ENCODE measurements at regions not wholly inside any gene's neighbourhood (a gene's known extent, or its start where the extent isn't known, plus 50 kb on each side); places are given as distances from the start of the nearest gene placed in this dataset.

GRCh38 chr4:136186650-136187049 lies 1345.6 kb downstream of the PCDH18 start:
- Mint-ChIP-seq H3K4me1 (no peaks in the 10 kb centered on the region), H3K4me3 (no peak overlapping the region), H3K27me3 (no peaks in the 10 kb centered on the region), H3K9me3 (ENCODE audit: insufficient read depth) (peaks cover 4% of the 10 kb centered on the region), H3K27ac (no peak overlapping the region)
- ATAC-seq (ENCODE audit: low read depth), result no peak
- intact Hi-C loops (cut with micrococcal nuclease), result no loop called here
- H3K27ac ChIP-seq (ENCODE audit: low read length in 2 of 2), result no peak overlapping the region
- H4K20me1 ChIP-seq (ENCODE audit: control insufficient read depth, insufficient read depth, low read length, poor library complexity, severe bottlenecking), result no peaks in the 10 kb centered on the region
- H3K4me2 ChIP-seq (replicated peaks; ENCODE audit: low read depth, low read length, poor library complexity, severe bottlenecking), result no peak overlapping the region
- H2AFZ ChIP-seq (ENCODE audit: insufficient read depth, low read depth, low read length, poor library complexity, severe bottlenecking), result no peak overlapping the region
- H3K36me3 ChIP-seq (replicated peaks in 1 of 2; ENCODE audit: control extremely low read depth in 1 of 2, control insufficient read depth in 1 of 2, extremely low read depth in 1 of 2, insufficient read depth in 2 of 2, low read length in 1 of 2), result no peaks in the 10 kb centered on the region
- H3K79me2 ChIP-seq (ENCODE audit: control insufficient read depth, insufficient read depth, low read length), result no peaks in the 10 kb centered on the region
- ChIA-PET POLR2A (no interaction called here), CTCF (no interaction called here)
- no peak for DNase-seq
- H3K4me1 ChIP-seq (ENCODE audit: control insufficient read depth in 2 of 2, insufficient read depth in 2 of 2, low read length in 2 of 2), result no peaks in the 10 kb centered on the region
- no peak overlapping the region for H3K9ac ChIP-seq (ENCODE audit: low read length)
- TF ChIP-seq EZH2 (IDR thresholded peaks at IDR 0.05; ENCODE audit: borderline replicate concordance, insufficient read depth, low read depth, low read length, poor library complexity, severe bottlenecking) (no peak), CTCF (IDR thresholded peaks at IDR 0.05) (no peak)
- H3K27me3 ChIP-seq (replicated peaks in 1 of 4; ENCODE audit: control extremely low read depth in 1 of 4, control insufficient read depth in 3 of 4, insufficient read depth in 4 of 4, low read length in 3 of 4), result no peaks in the 10 kb centered on the region
- H3K9me3 ChIP-seq (ENCODE audit: control extremely low read depth in 1 of 3, control insufficient read depth in 2 of 3, insufficient read depth in 1 of 3, low read length in 2 of 3), result peaks cover 0 to 4% (median 0%) of the 10 kb centered on the region in 3 donors
- H3K4me3 ChIP-seq (ENCODE audit: control extremely low read depth in 1 of 5, extremely low read depth in 1 of 5, insufficient read depth in 1 of 5, low read depth in 2 of 5, low read length in 4 of 5), result no peak overlapping the region
- 86% methylated on average over 1 of the region's 2 CpGs for WGBS (ENCODE audit: insufficient coverage)

GRCh38 chr4:136183513-136183912 lies 1348.8 kb downstream of the PCDH18 start:
- 83% methylated on average over 1 of the region's 4 CpGs for WGBS (ENCODE audit: insufficient coverage)
- Histone ChIP-seq H4K20me1 (ENCODE audit: control insufficient read depth, insufficient read depth, low read length, poor library complexity, severe bottlenecking) (no peaks in the 10 kb centered on the region), H3K79me2 (ENCODE audit: control insufficient read depth, insufficient read depth, low read length) (no peaks in the 10 kb centered on the region), H3K4me2 (replicated peaks; ENCODE audit: low read depth, low read length, poor library complexity, severe bottlenecking) (no peak overlapping the region), H3K9me3 (ENCODE audit: control extremely low read depth in 1 of 3, control insufficient read depth in 2 of 3, insufficient read depth in 1 of 3, low read length in 2 of 3) (peaks cover 0 to 4% (median 0%) of the 10 kb centered on the region in 3 donors), H3K27me3 (replicated peaks in 1 of 4; ENCODE audit: control extremely low read depth in 1 of 4, control insufficient read depth in 3 of 4, insufficient read depth in 4 of 4, low read length in 3 of 4) (no peaks in the 10 kb centered on the region), H3K4me1 (ENCODE audit: control insufficient read depth in 2 of 2, insufficient read depth in 2 of 2, low read length in 2 of 2) (no peaks in the 10 kb centered on the region), H3K4me3 (ENCODE audit: control extremely low read depth in 1 of 5, extremely low read depth in 1 of 5, insufficient read depth in 1 of 5, low read depth in 2 of 5, low read length in 4 of 5) (no peak overlapping the region), H3K36me3 (replicated peaks in 1 of 2; ENCODE audit: control extremely low read depth in 1 of 2, control insufficient read depth in 1 of 2, extremely low read depth in 1 of 2, insufficient read depth in 2 of 2, low read length in 1 of 2) (no peaks in the 10 kb centered on the region), H3K9ac (ENCODE audit: low read length) (no peak overlapping the region), H2AFZ (ENCODE audit: insufficient read depth, low read depth, low read length, poor library complexity, severe bottlenecking) (no peak overlapping the region), H3K27ac (ENCODE audit: low read length in 2 of 2) (no peak overlapping the region)
- no peak overlapping the region for H3K4me3 Mint-ChIP-seq
- no peak for DNase-seq
- ChIA-PET CTCF (no interaction called here), POLR2A (no interaction called here)
- no peaks in the 10 kb centered on the region for H3K27me3 Mint-ChIP-seq
- H3K27ac Mint-ChIP-seq, result no peak overlapping the region
- no peak for ATAC-seq (ENCODE audit: low read depth)
- intact Hi-C loops (cut with micrococcal nuclease), result no loop called here
- TF ChIP-seq CTCF (IDR thresholded peaks at IDR 0.05) (no peak), EZH2 (IDR thresholded peaks at IDR 0.05; ENCODE audit: borderline replicate concordance, insufficient read depth, low read depth, low read length, poor library complexity, severe bottlenecking) (no peak)
- no peaks in the 10 kb centered on the region for H3K9me3 Mint-ChIP-seq (ENCODE audit: insufficient read depth)
- H3K4me1 Mint-ChIP-seq, result no peaks in the 10 kb centered on the region
